ENCODE measurements at regions not wholly inside any gene's neighbourhood (a gene's known extent, or its start where the extent isn't known, plus 50 kb on each side); places are given as distances from the start of the nearest gene placed in this dataset.

GRCh38 chr6:163965426-163966348, 551.2 kb downstream of the QKI start:
- Histone ChIP-seq H3K4me1 (ENCODE audit: low read depth, poor library complexity, severe bottlenecking) (no peaks in the 10 kb centered on the region), H3K4me2 (no peak overlapping the region), H3K9ac (no peak overlapping the region), H3K36me3 (ENCODE audit: insufficient read depth) (no peaks in the 10 kb centered on the region), H3K4me3 (IDR thresholded peaks at IDR 0.05; ENCODE audit: insufficient read depth, low read depth, low read length) (no peak overlapping the region), H2AFZ (ENCODE audit: low read depth) (no peak overlapping the region), H3K27ac (no peak overlapping the region), H3K79me2 (ENCODE audit: insufficient read depth, low read depth) (no peaks in the 10 kb centered on the region), H3K27me3 (ENCODE audit: insufficient read depth, low read depth) (no peaks in the 10 kb centered on the region), H4K20me1 (ENCODE audit: insufficient read depth) (no peaks in the 10 kb centered on the region)
- TF ChIP-seq CTCF (conservative IDR thresholded peaks at IDR 0.05; ENCODE audit: low read depth, low read length): no peak

- Histone ChIP-seq H3K4me2 (no peak overlapping the region), H3K27ac (no peak overlapping the region), H3K4me3 (IDR thresholded peaks at IDR 0.05; ENCODE audit: insufficient read depth, low read depth, low read length) (no peak overlapping the region), H4K20me1 (ENCODE audit: insufficient read depth) (no peaks in the 10 kb centered on the region), H3K79me2 (ENCODE audit: insufficient read depth, low read depth) (no peaks in the 10 kb centered on the region), H3K9ac (no peak overlapping the region), H3K36me3 (ENCODE audit: insufficient read depth) (no peaks in the 10 kb centered on the region), H3K27me3 (ENCODE audit: insufficient read depth, low read depth) (no peaks in the 10 kb centered on the region), H3K4me1 (ENCODE audit: low read depth, poor library complexity, severe bottlenecking) (no peaks in the 10 kb centered on the region), H2AFZ (ENCODE audit: low read depth) (no peak overlapping the region)
- no peak for TF ChIP-seq CTCF (conservative IDR thresholded peaks at IDR 0.05; ENCODE audit: low read depth, low read length)
Observed at GRCh38 chr6:163964789-163965188, 550.3 kb downstream of the QKI start.

- Histone ChIP-seq H3K27me3 (ENCODE audit: insufficient read depth, low read depth) (no peaks in the 10 kb centered on the region), H3K4me3 (IDR thresholded peaks at IDR 0.05; ENCODE audit: insufficient read depth, low read depth, low read length) (no peak overlapping the region)
Observed at GRCh38 chr6:163963205-163964120, 548.9 kb downstream of the QKI start.

More at GRCh38 chr6:163963205-163964120, 548.9 kb downstream of the QKI start:
- Histone ChIP-seq H3K27ac (no peak overlapping the region), H4K20me1 (ENCODE audit: insufficient read depth) (no peaks in the 10 kb centered on the region), H3K4me2 (no peak overlapping the region), H2AFZ (ENCODE audit: low read depth) (no peak overlapping the region), H3K4me1 (ENCODE audit: low read depth, poor library complexity, severe bottlenecking) (no peaks in the 10 kb centered on the region), H3K36me3 (ENCODE audit: insufficient read depth) (no peaks in the 10 kb centered on the region), H3K79me2 (ENCODE audit: insufficient read depth, low read depth) (no peaks in the 10 kb centered on the region), H3K9ac (no peak overlapping the region)
- TF ChIP-seq CTCF (conservative IDR thresholded peaks at IDR 0.05; ENCODE audit: low read depth, low read length): no peak
